GM12892 (cell line): ENCODE measurements at regions not wholly inside any gene's neighbourhood (a gene's known extent, or its start where the extent isn't known, plus 50 kb on each side); places are given as distances from the start of the nearest gene placed in this dataset.
"Not testable (repeated sequence)": the region's sequence is repeated elsewhere in the genome, so short reads cannot be mapped to it uniquely, and the experiment has no call there.

Source experiments
- POLR2A ChIP-seq: IDR thresholded peaks from 2 replicates; pipeline ENCODE4 v1.6.1; 2011; ENCODE audit warnings: low read depth, low read length, control low read depth
- POLR2AphosphoS5 ChIP-seq: IDR thresholded peaks from 2 replicates; pipeline ENCODE4 v1.6.1; 2011; ENCODE audit warnings: low read depth, low read length, control low read depth
- TAF1 ChIP-seq: IDR thresholded peaks from 2 replicates; pipeline ENCODE4 v1.6.1; 2011; ENCODE audit warnings: low read depth, mild to moderate bottlenecking, control low read depth, low read length, borderline replicate concordance

DNA sequence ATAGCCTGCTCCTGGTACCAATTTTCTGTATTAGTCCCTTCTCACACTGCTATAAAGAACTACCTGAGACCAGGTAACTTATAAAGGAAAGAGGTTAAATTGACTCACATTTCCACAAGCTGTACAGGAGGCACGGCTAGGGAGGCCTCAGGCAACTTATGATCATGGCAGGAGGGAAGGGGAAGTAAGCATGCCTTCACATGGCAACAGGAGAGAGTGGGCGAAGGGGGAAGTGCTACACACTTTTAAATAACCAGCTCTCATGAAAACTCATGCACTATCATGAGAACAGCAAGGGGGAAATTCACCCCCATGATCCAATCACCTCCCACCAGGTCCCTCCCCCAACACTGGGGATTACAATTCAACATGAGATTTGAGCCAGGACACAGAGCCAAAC, 284.5 kb upstream of the KLF4 start:
- not testable (repeated sequence) for TF ChIP-seq TAF1, POLR2A, POLR2AphosphoS5
